Neural cell (in vitro differentiated cells): ENCODE measurements at regions not wholly inside any gene's neighbourhood (a gene's known extent, or its start where the extent isn't known, plus 50 kb on each side); places are given as distances from the start of the nearest gene placed in this dataset.

ENCODE experiments used
- H2AFZ ChIP-seq: fragments of 200-600, 300-800 bp; sonication (generic), shearing (Covaris generic); 2 replicates; pipeline ENCODE4 v1.6.0; 2014; ENCODE audit warnings: low read depth, mild to moderate bottlenecking, antibody characterized with exemption, low read length, moderate library complexity
- H3F3A ChIP-seq: fragments of 200-600 bp; shearing (Covaris generic); 2 replicates; pipeline ENCODE4 v1.6.1; 2016; ENCODE audit warnings: mild to moderate bottlenecking, moderate library complexity, mixed read lengths, antibody characterized with exemption, low read length; ENCODE audit not compliant: insufficient read depth, poor library complexity, severe bottlenecking
- H3K27ac ChIP-seq: fragments of 200-600, 300-800 bp; sonication (generic), shearing (Covaris generic); 2 replicates; pipeline ENCODE4 v1.5.1; 2014; ENCODE audit warnings: mild to moderate bottlenecking, low read length, moderate library complexity
- H3K27me3 ChIP-seq: fragments of 300-800, 200-600 bp; sonication (generic), shearing (Covaris generic); 2 replicates; pipeline ENCODE4 v1.6.0; 2014; ENCODE audit warnings: mild to moderate bottlenecking, low read depth, low read length, moderate library complexity; ENCODE audit not compliant: insufficient read depth
- H3K36me3 ChIP-seq: fragments of 300-800, 200-600 bp; sonication (generic), shearing (Covaris generic); 2 replicates; pipeline ENCODE4 v1.5.1; 2014; ENCODE audit warnings: mild to moderate bottlenecking, antibody characterized with exemption, low read length, moderate library complexity; ENCODE audit not compliant: insufficient read depth
- H3K4me2 ChIP-seq: fragments of 300-800, 200-600 bp; sonication (generic), shearing (Covaris generic); 2 replicates; pipeline ENCODE4 v1.6.0; 2014; ENCODE audit warnings: mild to moderate bottlenecking, low read length
- H3K4me3 ChIP-seq: fragments of 300-800, 200-600 bp; sonication (generic), shearing (Covaris generic); 2 replicates; pipeline ENCODE4 v1.5.1; 2014; ENCODE audit warnings: mild to moderate bottlenecking, low read length, moderate library complexity
- H3K79me2 ChIP-seq: fragments of 200-600 bp; shearing (Covaris generic); replicated peaks from 2 replicates; pipeline ENCODE4 v1.6.0; 2014; ENCODE audit warnings: mild to moderate bottlenecking, low read length, moderate library complexity; ENCODE audit not compliant: insufficient read depth
- H3K9ac ChIP-seq: fragments of 300-800, 200-600 bp; sonication (generic), shearing (Covaris generic); 2 replicates; pipeline ENCODE4 v1.6.1; 2016; ENCODE audit warnings: mild to moderate bottlenecking, low read length, mixed read lengths
- H3K9me2 ChIP-seq: fragments of 200-600 bp; shearing (Covaris generic); 2 replicates; pipeline ENCODE4 v1.6.1; 2016; ENCODE audit warnings: mild to moderate bottlenecking, low read length, mixed read lengths; ENCODE audit not compliant: insufficient read depth
- H3K9me3 ChIP-seq: fragments of 200-600, 300-800 bp; sonication (generic), shearing (Covaris generic); 2 replicates; pipeline ENCODE4 v1.6.1; 2016; ENCODE audit warnings: mild to moderate bottlenecking, mixed run types, low read length, moderate library complexity, mixed read lengths
- H4K20me1 ChIP-seq: fragments of 200-600 bp; shearing (Covaris generic); 2 replicates; pipeline ENCODE4 v1.6.1; 2016; ENCODE audit warnings: mild to moderate bottlenecking, mixed run types; ENCODE audit not compliant: insufficient read depth
- EP300 ChIP-seq: fragments of 450-650 bp; conservative IDR thresholded peaks from 2 replicates; pipeline ENCODE4 v1.6.1; 2014; ENCODE audit warnings: antibody characterized with exemption, mild to moderate bottlenecking, moderate library complexity; ENCODE audit not compliant: poor library complexity, severe bottlenecking
- EZH2 ChIP-seq: fragments of 200-600, 300-800 bp; shearing (Covaris generic), sonication (generic); IDR thresholded peaks from 2 replicates; pipeline ENCODE4 v1.6.1; 2014; ENCODE audit warnings: antibody characterized with exemption, low read length, borderline replicate concordance, mild to moderate bottlenecking; ENCODE audit not compliant: insufficient read depth, poor library complexity, severe bottlenecking
- MXI1 ChIP-seq: fragments of 450-650 bp; conservative IDR thresholded peaks from 2 replicates; pipeline ENCODE4 v1.6.1; 2014; ENCODE audit warnings: antibody characterized with exemption, mild to moderate bottlenecking; ENCODE audit not compliant: poor library complexity, severe bottlenecking
- POLR2AphosphoS5 ChIP-seq: IDR thresholded peaks from 2 replicates; pipeline ENCODE4 v1.6.1; 2012
- RAD21 ChIP-seq: fragments of 450-650 bp; conservative IDR thresholded peaks from 2 replicates; pipeline ENCODE4 v1.6.1; 2014; ENCODE audit warnings: antibody characterized with exemption, mild to moderate bottlenecking, moderate library complexity
- SMC3 ChIP-seq: fragments of 450-650 bp; conservative IDR thresholded peaks from 2 replicates; pipeline ENCODE4 v1.6.1; 2014; ENCODE audit warnings: antibody characterized with exemption, mild to moderate bottlenecking, moderate library complexity; ENCODE audit not compliant: poor library complexity
- TAF1 ChIP-seq: IDR thresholded peaks from 2 replicates; pipeline ENCODE4 v1.6.1; 2012; ENCODE audit warnings: low read depth
- TF ChIP-seq, protein P1 (sequence below): fragments of 450-650 bp; IDR thresholded peaks from 2 replicates; pipeline ENCODE4 v1.5.1; 2014; ENCODE audit warnings: antibody characterized with exemption, mild to moderate bottlenecking, moderate library complexity; ENCODE audit not compliant: poor library complexity, severe bottlenecking
- TF ChIP-seq, protein P2 (sequence below): IDR thresholded peaks from 2 replicates; pipeline ENCODE4 v1.6.1; 2012; ENCODE audit warnings: borderline replicate concordance

DNA sequence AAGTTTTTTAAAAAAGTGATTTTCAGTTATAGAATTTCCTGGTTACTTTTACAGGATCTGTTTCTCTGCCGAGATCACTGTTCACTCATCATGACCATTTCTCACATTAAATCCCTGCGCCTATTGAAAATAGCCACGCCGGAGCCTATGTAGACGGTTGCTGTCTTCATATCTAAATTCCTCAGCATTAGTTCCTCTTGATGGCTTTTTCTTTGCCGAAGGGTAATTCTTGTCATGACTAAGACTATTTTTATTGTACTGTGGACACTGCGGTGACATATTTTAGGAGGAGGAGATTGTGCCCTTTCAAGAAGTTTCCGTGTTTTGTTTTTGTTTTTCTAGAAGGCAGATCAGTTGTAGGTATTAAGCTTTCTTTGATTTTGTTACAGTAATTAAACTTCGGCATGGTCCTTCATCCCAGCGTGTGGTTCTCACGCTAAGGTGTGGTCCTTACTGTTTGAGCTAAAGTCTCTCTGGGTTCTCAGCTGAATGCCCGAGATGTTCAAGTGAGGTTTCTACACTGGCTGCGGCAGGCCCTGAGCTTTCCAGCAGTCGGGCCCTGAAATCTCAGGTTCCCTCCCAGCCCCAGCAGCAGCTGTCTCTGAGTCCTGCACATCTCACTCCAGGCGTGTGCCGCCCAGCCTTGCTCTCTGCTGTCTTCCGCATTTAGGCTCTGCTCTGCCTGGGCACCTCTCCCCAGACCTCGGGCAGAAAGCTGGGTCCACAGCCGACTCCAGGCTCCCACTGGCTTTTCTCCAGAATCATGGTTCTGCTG is 1110.5 kb downstream of the TBC1D22A start:
- Histone ChIP-seq H3K9ac (no peak overlapping the region), H3K4me3 (no peak overlapping the region), H3F3A (no peaks in the 10 kb centered on the region), H3K36me3 (no peaks in the 10 kb centered on the region), H3K27ac (no peak overlapping the region), H4K20me1 (no peaks in the 10 kb centered on the region), H3K9me2 (no peaks in the 10 kb centered on the region), H3K27me3 (no peaks in the 10 kb centered on the region), H2AFZ (no peak overlapping the region), H3K9me3 (no peaks in the 10 kb centered on the region), H3K4me2 (no peak overlapping the region), H3K79me2 (no peaks in the 10 kb centered on the region)
- TF ChIP-seq TAF1: no peak
- TF ChIP-seq RAD21: no peak
- TF ChIP-seq, protein P1, sequence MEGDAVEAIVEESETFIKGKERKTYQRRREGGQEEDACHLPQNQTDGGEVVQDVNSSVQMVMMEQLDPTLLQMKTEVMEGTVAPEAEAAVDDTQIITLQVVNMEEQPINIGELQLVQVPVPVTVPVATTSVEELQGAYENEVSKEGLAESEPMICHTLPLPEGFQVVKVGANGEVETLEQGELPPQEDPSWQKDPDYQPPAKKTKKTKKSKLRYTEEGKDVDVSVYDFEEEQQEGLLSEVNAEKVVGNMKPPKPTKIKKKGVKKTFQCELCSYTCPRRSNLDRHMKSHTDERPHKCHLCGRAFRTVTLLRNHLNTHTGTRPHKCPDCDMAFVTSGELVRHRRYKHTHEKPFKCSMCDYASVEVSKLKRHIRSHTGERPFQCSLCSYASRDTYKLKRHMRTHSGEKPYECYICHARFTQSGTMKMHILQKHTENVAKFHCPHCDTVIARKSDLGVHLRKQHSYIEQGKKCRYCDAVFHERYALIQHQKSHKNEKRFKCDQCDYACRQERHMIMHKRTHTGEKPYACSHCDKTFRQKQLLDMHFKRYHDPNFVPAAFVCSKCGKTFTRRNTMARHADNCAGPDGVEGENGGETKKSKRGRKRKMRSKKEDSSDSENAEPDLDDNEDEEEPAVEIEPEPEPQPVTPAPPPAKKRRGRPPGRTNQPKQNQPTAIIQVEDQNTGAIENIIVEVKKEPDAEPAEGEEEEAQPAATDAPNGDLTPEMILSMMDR: no peak
- no peak for TF ChIP-seq MXI1
- no peak for TF ChIP-seq POLR2AphosphoS5
- no peak for TF ChIP-seq EP300
- no peak for TF ChIP-seq SMC3
- no peak for TF ChIP-seq EZH2
- TF ChIP-seq, protein P2, sequence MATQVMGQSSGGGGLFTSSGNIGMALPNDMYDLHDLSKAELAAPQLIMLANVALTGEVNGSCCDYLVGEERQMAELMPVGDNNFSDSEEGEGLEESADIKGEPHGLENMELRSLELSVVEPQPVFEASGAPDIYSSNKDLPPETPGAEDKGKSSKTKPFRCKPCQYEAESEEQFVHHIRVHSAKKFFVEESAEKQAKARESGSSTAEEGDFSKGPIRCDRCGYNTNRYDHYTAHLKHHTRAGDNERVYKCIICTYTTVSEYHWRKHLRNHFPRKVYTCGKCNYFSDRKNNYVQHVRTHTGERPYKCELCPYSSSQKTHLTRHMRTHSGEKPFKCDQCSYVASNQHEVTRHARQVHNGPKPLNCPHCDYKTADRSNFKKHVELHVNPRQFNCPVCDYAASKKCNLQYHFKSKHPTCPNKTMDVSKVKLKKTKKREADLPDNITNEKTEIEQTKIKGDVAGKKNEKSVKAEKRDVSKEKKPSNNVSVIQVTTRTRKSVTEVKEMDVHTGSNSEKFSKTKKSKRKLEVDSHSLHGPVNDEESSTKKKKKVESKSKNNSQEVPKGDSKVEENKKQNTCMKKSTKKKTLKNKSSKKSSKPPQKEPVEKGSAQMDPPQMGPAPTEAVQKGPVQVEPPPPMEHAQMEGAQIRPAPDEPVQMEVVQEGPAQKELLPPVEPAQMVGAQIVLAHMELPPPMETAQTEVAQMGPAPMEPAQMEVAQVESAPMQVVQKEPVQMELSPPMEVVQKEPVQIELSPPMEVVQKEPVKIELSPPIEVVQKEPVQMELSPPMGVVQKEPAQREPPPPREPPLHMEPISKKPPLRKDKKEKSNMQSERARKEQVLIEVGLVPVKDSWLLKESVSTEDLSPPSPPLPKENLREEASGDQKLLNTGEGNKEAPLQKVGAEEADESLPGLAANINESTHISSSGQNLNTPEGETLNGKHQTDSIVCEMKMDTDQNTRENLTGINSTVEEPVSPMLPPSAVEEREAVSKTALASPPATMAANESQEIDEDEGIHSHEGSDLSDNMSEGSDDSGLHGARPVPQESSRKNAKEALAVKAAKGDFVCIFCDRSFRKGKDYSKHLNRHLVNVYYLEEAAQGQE: no peak

DNA sequence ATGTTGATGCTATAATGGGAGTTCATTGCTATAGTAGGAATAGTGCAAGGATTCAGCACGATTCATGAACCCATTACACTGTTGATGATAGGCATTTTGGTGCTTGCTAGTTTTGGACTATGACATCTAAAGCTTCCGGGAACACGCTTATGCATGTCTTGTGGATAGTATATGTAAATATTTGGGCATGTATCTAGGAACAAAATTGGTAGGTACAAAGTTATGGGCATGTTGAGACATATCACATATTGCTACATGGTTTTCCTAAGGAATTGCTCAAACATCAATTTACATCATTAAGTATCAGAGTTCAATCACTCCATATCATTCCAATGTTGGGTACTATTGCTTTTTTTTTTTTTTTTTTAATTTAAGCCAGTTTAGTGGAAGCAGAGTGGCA is 1103.2 kb downstream of the TBC1D22A start:
- H3K4me3 ChIP-seq: no peak overlapping the region

More for the DNA sequence above, 1103.2 kb downstream of the TBC1D22A start:
- TF ChIP-seq POLR2AphosphoS5 (no peak), SMC3 (no peak)
- no peak overlapping the region for H3K9ac ChIP-seq
- H3K27ac ChIP-seq: no peak overlapping the region
- H3K9me2 ChIP-seq: no peaks in the 10 kb centered on the region
- H3K9me3 ChIP-seq: no peaks in the 10 kb centered on the region
- H3K27me3 ChIP-seq: no peaks in the 10 kb centered on the region
- H3K79me2 ChIP-seq: no peaks in the 10 kb centered on the region
- H2AFZ ChIP-seq: no peak overlapping the region
- no peaks in the 10 kb centered on the region for H4K20me1 ChIP-seq
- no peak overlapping the region for H3K4me2 ChIP-seq
- no peaks in the 10 kb centered on the region for H3F3A ChIP-seq
- no peaks in the 10 kb centered on the region for H3K36me3 ChIP-seq
